Caco-2 (cell line): ENCODE measurements at regions not wholly inside any gene's neighbourhood (a gene's known extent, or its start where the extent isn't known, plus 50 kb on each side); places are given as distances from the start of the nearest gene placed in this dataset.

Experiments
- BruUV-seq: library from RNA; stranded (reverse); fragments of 400-500 nt; replicated peaks from 2 replicates; lab custom pipeline; 2021; lab: Mats Ljungman, UMichigan
- CTCF ChIA-PET: fragments of 300-600 bp; sonication (Branson Sonifier 250); formaldehyde crosslinking; loops from one replicate; lab custom pipeline; 2022; ENCODE audit warnings: antibody characterized with exemption; lab: Charles Lee
- POLR2A ChIA-PET: fragments of 300-600 bp; sonication (Branson Sonifier 250); formaldehyde crosslinking; loops from one replicate; lab custom pipeline; 2022; ENCODE audit warnings: antibody characterized with exemption; lab: Charles Lee
- DNase-seq, 2 experiments: peaks; one replicate each; pipeline versions ENCODE4 v3.0.0 to v3.0.0-alpha.2; 2020 to 2022
- H3K27me3 ChIP-seq: replicated peaks from 2 replicates; pipeline ENCODE4 v1.6.0; 2011; ENCODE audit warnings: low read length; ENCODE audit not compliant: control insufficient read depth, insufficient read depth
- H3K36me3 ChIP-seq: 2 replicates; pipeline ENCODE4 v1.5.1; 2011; ENCODE audit warnings: low read length; ENCODE audit not compliant: control insufficient read depth, insufficient read depth
- H3K4me1 ChIP-seq: fragments of 250-450 bp; sonication (Bioruptor Pico); 2 replicates; pipeline ENCODE4 v1.5.1; 2020; ENCODE audit warnings: mild to moderate bottlenecking
- H3K4me3 ChIP-seq: 2 replicates; pipeline ENCODE4 v1.5.1; 2011; ENCODE audit warnings: low read depth, mild to moderate bottlenecking, control low read depth, low read length
- H3K9me3 ChIP-seq: fragments of 250-450 bp; sonication (Bioruptor Pico); 2 replicates; pipeline ENCODE4 v1.5.1; 2020; ENCODE audit warnings: mild to moderate bottlenecking, moderate library complexity
- H3K27ac Mint-ChIP-seq: one replicate; pipeline ENCODE4 v1.8.0; 2022; ENCODE audit warnings: mixed read lengths; ENCODE audit not compliant: unreplicated experiment
- H3K27me3 Mint-ChIP-seq: one replicate; pipeline ENCODE4 v1.8.0; 2022; ENCODE audit warnings: mixed read lengths; ENCODE audit not compliant: insufficient read depth, unreplicated experiment
- H3K36me3 Mint-ChIP-seq: one replicate; pipeline ENCODE4 v1.8.0; 2022; ENCODE audit warnings: mild to moderate bottlenecking, mixed read lengths; ENCODE audit not compliant: insufficient read depth, unreplicated experiment
- H3K4me1 Mint-ChIP-seq: one replicate; pipeline ENCODE4 v1.8.0; 2022; ENCODE audit warnings: low read depth, mixed read lengths; ENCODE audit not compliant: unreplicated experiment
- H3K4me3 Mint-ChIP-seq: one replicate; pipeline ENCODE4 v1.8.0; 2022; ENCODE audit warnings: mild to moderate bottlenecking, moderate library complexity, mixed read lengths; ENCODE audit not compliant: unreplicated experiment
- H3K9me3 Mint-ChIP-seq: one replicate; pipeline ENCODE4 v1.8.0; 2022; ENCODE audit warnings: mixed read lengths; ENCODE audit not compliant: unreplicated experiment
- CTCF ChIP-seq, 2 experiments: fragments of 200-600 bp in 1 of 2; IDR thresholded peaks; 1 replicate in 1 of 2; 2 replicates in 1 of 2; pipeline versions ENCODE4 v1.5.1 to v1.8.0; 2011 to 2022; ENCODE audit warnings: antibody characterized with exemption in 1 of 2, control low read depth in 1 of 2, inconsistent platforms in 1 of 2, low read depth in 1 of 2, low read length in 1 of 2, mild to moderate bottlenecking in 1 of 2, moderate library complexity in 1 of 2; ENCODE audit not compliant: insufficient read depth in 1 of 2, severe bottlenecking in 1 of 2, unreplicated experiment in 1 of 2
- intact Hi-C: fragments of 100-400 bp; cut with micrococcal nuclease; formaldehyde crosslinking; loops from one replicate; pipeline ENCODE4 v1.10.0; 2022; ENCODE audit not compliant: unreplicated experiment

- no peak overlapping the region for H3K4me3 Mint-ChIP-seq
- intact Hi-C loops, result no loop called here
- CTCF ChIA-PET, result interaction anchor here (0.6 kb wide), 1 partner anchor 183 kb away, joined by 3 read pairs; no protein-coding TSS in a partner anchor
- no peaks in the 10 kb centered on the region for H3K36me3 ChIP-seq
- H3K4me3 ChIP-seq, result no peak overlapping the region
- H3K4me1 ChIP-seq, result 0 out of 2 replicates have a peak, but pooled peaks cover 3% of the 10 kb centered on the region
- no peak overlapping the region for H3K27ac Mint-ChIP-seq
- DNase-seq, result no peak
- H3K27me3 ChIP-seq, result no peaks in the 10 kb centered on the region
- POLR2A ChIA-PET, result interaction anchor here (0.5 kb wide), 1 partner anchor 680 kb away, joined by 3 read pairs; no protein-coding TSS in a partner anchor
- no TSS peak for BruUV-seq
- H3K36me3 Mint-ChIP-seq, result no peaks in the 10 kb centered on the region
- peaks cover 3% of the 10 kb centered on the region for H3K4me1 Mint-ChIP-seq
- no peak for TF ChIP-seq CTCF (IDR thresholded peaks at IDR 0.05; ENCODE audit: insufficient read depth in 1 of 2, low read depth in 1 of 2, low read length in 1 of 2, severe bottlenecking in 1 of 2, unreplicated experiment in 1 of 2)
- H3K27me3 Mint-ChIP-seq, result no peaks in the 10 kb centered on the region
- H3K9me3 Mint-ChIP-seq, result no peaks in the 10 kb centered on the region
- H3K9me3 ChIP-seq, result no peaks in the 10 kb centered on the region
These were observed 100.6 kb downstream of the LYZL1 start for GRCh38 chr10:29389493-29389892.

DNA sequence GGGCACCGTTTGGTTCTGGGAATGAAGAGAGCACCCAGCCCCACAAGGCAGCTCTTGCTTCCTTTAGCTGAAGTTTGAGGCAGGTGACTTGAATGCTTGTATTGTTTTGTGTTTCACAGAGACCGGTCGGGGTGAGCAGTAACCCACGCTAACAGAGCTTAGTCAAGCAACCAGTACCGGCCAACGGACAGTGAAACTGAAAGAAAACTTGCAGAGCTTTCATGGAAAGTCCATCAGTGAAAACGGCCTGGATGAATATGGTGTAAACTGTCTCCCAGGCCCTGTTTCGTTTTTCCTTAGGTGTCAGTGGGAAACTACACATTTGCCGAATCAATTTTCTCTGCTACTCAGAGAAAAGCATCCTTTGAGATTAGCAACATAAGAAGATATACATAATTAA is 101.1 kb downstream of the LYZL1 start:
- Mint-ChIP-seq H3K4me3 (no peak overlapping the region), H3K36me3 (no peaks in the 10 kb centered on the region), H3K4me1 (no peaks in the 10 kb centered on the region), H3K9me3 (no peaks in the 10 kb centered on the region), H3K27ac (no peak overlapping the region), H3K27me3 (no peaks in the 10 kb centered on the region)
- Histone ChIP-seq H3K4me1 (0 out of 2 replicates have a peak, but pooled peaks cover 1% of the 10 kb centered on the region), H3K36me3 (no peaks in the 10 kb centered on the region), H3K9me3 (no peaks in the 10 kb centered on the region), H3K27me3 (no peaks in the 10 kb centered on the region), H3K4me3 (no peak overlapping the region)
- DNase-seq, result no peak
- no peak for TF ChIP-seq CTCF (IDR thresholded peaks at IDR 0.05; ENCODE audit: insufficient read depth in 1 of 2, low read depth in 1 of 2, low read length in 1 of 2, severe bottlenecking in 1 of 2, unreplicated experiment in 1 of 2)
- intact Hi-C loops, result loop anchor here (5.0 kb wide), 1 partner anchor 148 kb away; no protein-coding TSS in a partner anchor
- ChIA-PET POLR2A (interaction anchor here (0.5 kb wide), 1 partner anchor 681 kb away, joined by 3 read pairs; no protein-coding TSS in a partner anchor), CTCF (interaction anchor here (0.6 kb wide), 1 partner anchor 183 kb away, joined by 3 read pairs; no protein-coding TSS in a partner anchor)
- BruUV-seq, result no TSS peak

GRCh38 chr10:29392376-29393021 is 103.6 kb downstream of the LYZL1 start:
- H3K27me3 Mint-ChIP-seq, result peaks cover 5% of the 10 kb centered on the region
- Histone ChIP-seq H3K36me3 (no peaks in the 10 kb centered on the region), H3K4me3 (no peak overlapping the region), H3K4me1 (no peaks in the 10 kb centered on the region), H3K27me3 (no peaks in the 10 kb centered on the region), H3K9me3 (no peaks in the 10 kb centered on the region)
- no peaks in the 10 kb centered on the region for H3K9me3 Mint-ChIP-seq
- ChIA-PET CTCF (interaction anchor here (0.5 to 1.6 kb wide), 5 partner anchors 62 to 1067 kb away, joined by 4 to 7 read pairs (median 5); no protein-coding TSS in a partner anchor), POLR2A (interaction anchor here (0.7 kb wide), 1 partner anchor 150 kb away, joined by 4 read pairs; no protein-coding TSS in a partner anchor)
- peak; percentile 93 to 95 for TF ChIP-seq CTCF (IDR thresholded peaks at IDR 0.05; ENCODE audit: insufficient read depth in 1 of 2, low read depth in 1 of 2, low read length in 1 of 2, severe bottlenecking in 1 of 2, unreplicated experiment in 1 of 2)
- H3K4me1 Mint-ChIP-seq, result no peaks in the 10 kb centered on the region
- no peak overlapping the region for H3K27ac Mint-ChIP-seq
- intact Hi-C loops, result loop anchor here (1.0 to 5.0 kb wide), 4 partner anchors 88 to 764 kb away; no protein-coding TSS in a partner anchor
- H3K36me3 Mint-ChIP-seq, result no peaks in the 10 kb centered on the region
- BruUV-seq, result no TSS peak
- DNase-seq, result peak; percentile 62 to 76
- no peak overlapping the region for H3K4me3 Mint-ChIP-seq
